ENCODE measurements at regions not wholly inside any gene's neighbourhood (a gene's known extent, or its start where the extent isn't known, plus 50 kb on each side); places are given as distances from the start of the nearest gene placed in this dataset.

DNA sequence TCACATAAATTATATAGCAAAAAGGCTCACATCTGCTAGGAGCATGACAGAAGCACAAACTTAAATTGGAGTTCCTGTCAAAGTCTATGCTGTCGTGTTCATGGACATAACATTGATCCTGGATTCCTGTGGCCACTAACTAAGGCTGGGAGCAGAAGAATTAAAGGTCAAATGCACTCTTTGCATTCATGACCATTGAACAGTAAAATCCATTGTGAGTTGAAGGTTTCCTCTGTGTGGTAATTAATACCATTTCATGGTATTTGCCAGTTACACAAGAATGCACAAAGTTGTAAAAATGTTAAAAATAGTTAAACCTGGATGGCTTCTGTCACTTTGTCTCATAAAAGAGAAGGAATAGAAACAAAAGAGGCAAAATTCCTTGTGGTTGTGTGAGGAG, 242.6 kb downstream of the NPR3 start:
- Histone ChIP-seq H3K9me3 (ENCODE audit: insufficient read depth, low read length, severe bottlenecking) (no peaks in the 10 kb centered on the region), H3K4me2 (ENCODE audit: insufficient read depth, low read length) (no peak overlapping the region), H3K4me3 (ENCODE audit: low read depth in 1 of 2, low read length in 2 of 2) (no peak overlapping the region), H3K4me1 (ENCODE audit: insufficient read depth, low read length) (no peaks in the 10 kb centered on the region), H3K27ac (ENCODE audit: low read length) (no peak overlapping the region), H3K27me3 (ENCODE audit: insufficient read depth, low read length, poor library complexity) (no peaks in the 10 kb centered on the region), H2AFZ (ENCODE audit: low read depth, low read length) (no peak overlapping the region), H3K79me2 (ENCODE audit: insufficient read depth, low read length) (no peaks in the 10 kb centered on the region), H3K9ac (ENCODE audit: low read depth, low read length) (no peak overlapping the region), H3K36me3 (ENCODE audit: insufficient read depth, low read length) (no peaks in the 10 kb centered on the region), H4K20me1 (ENCODE audit: insufficient read depth, low read length) (no peaks in the 10 kb centered on the region)
- DNase-seq (no peak), ATAC-seq (ENCODE audit: insufficient read depth, low read depth) (no peak)
- no peak for TF ChIP-seq CTCF (IDR thresholded peaks at IDR 0.05; ENCODE audit: borderline replicate concordance, extremely low read depth, low read length, poor library complexity, severe bottlenecking)
- no peak for TF ChIP-seq EZH2 (IDR thresholded peaks at IDR 0.05; ENCODE audit: borderline replicate concordance, low read depth, low read length, severe bottlenecking)

GRCh38 chr5:32955814-32956213, 244.7 kb downstream of the NPR3 start:
- no peak overlapping the region for H3K4me2 ChIP-seq (ENCODE audit: insufficient read depth, low read length)
- no peak overlapping the region for H3K27ac ChIP-seq (ENCODE audit: low read length)
- no peaks in the 10 kb centered on the region for H4K20me1 ChIP-seq (ENCODE audit: insufficient read depth, low read length)
- H3K27me3 ChIP-seq (ENCODE audit: insufficient read depth, low read length, poor library complexity) = no peaks in the 10 kb centered on the region
- H3K9me3 ChIP-seq (ENCODE audit: insufficient read depth, low read length, severe bottlenecking) = no peaks in the 10 kb centered on the region
- H2AFZ ChIP-seq (ENCODE audit: low read depth, low read length) = no peak overlapping the region
- TF ChIP-seq CTCF (IDR thresholded peaks at IDR 0.05; ENCODE audit: borderline replicate concordance, extremely low read depth, low read length, poor library complexity, severe bottlenecking) = no peak
- TF ChIP-seq EZH2 (IDR thresholded peaks at IDR 0.05; ENCODE audit: borderline replicate concordance, low read depth, low read length, severe bottlenecking) = no peak
- H3K79me2 ChIP-seq (ENCODE audit: insufficient read depth, low read length) = no peaks in the 10 kb centered on the region
- no peaks in the 10 kb centered on the region for H3K4me1 ChIP-seq (ENCODE audit: insufficient read depth, low read length)
- H3K36me3 ChIP-seq (ENCODE audit: insufficient read depth, low read length) = no peaks in the 10 kb centered on the region
- ATAC-seq (ENCODE audit: insufficient read depth, low read depth) = no peak
- no peak overlapping the region for H3K9ac ChIP-seq (ENCODE audit: low read depth, low read length)
- DNase-seq = no peak
- no peak overlapping the region for H3K4me3 ChIP-seq (ENCODE audit: low read depth in 1 of 2, low read length in 2 of 2)

DNA sequence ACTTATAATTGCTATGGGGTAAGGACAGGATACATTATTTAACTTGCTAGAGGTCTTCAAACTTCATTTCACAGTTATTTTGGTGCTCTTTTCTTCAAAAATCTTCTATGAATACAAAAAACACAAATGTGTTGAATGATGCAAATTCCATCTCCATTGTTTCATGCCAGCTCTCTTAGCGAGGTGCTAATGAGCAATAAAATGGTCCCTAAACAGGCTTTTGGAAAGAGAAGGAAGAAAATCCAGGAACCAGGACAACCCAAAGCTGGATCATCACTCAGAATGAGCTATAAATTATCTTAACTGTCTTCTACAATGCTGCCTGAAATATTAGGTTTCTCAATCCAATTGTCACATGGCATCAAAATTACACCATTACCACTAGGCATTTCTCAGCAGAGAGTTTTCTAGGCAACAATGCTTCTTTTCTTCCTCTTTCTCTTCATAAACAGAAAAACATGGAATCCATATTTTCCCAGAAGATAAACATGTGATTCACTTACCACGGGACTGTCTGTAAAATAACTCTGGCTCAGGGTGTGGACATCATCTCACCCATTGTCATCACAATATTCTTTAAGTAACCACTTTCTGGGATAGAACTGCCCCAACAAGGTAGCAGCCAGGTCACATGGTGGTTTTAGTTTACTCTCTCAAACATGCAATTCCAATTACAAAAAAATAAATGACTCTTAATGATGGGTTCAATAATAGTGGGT, 249.4 kb downstream of the NPR3 start:
- Histone ChIP-seq H3K27me3 (ENCODE audit: insufficient read depth, low read length, poor library complexity) (no peaks in the 10 kb centered on the region), H3K4me3 (ENCODE audit: low read depth in 1 of 2, low read length in 2 of 2) (no peak overlapping the region), H4K20me1 (ENCODE audit: insufficient read depth, low read length) (no peaks in the 10 kb centered on the region), H2AFZ (ENCODE audit: low read depth, low read length) (no peak overlapping the region), H3K4me1 (ENCODE audit: insufficient read depth, low read length) (no peaks in the 10 kb centered on the region), H3K9me3 (ENCODE audit: insufficient read depth, low read length, severe bottlenecking) (no peaks in the 10 kb centered on the region), H3K4me2 (ENCODE audit: insufficient read depth, low read length) (no peak overlapping the region), H3K36me3 (ENCODE audit: insufficient read depth, low read length) (no peaks in the 10 kb centered on the region), H3K27ac (ENCODE audit: low read length) (no peak overlapping the region), H3K9ac (ENCODE audit: low read depth, low read length) (no peak overlapping the region), H3K79me2 (ENCODE audit: insufficient read depth, low read length) (no peaks in the 10 kb centered on the region)
- no peak for DNase-seq
- no peak for ATAC-seq (ENCODE audit: insufficient read depth, low read depth)
- TF ChIP-seq EZH2 (IDR thresholded peaks at IDR 0.05; ENCODE audit: borderline replicate concordance, low read depth, low read length, severe bottlenecking) = no peak
- TF ChIP-seq CTCF (IDR thresholded peaks at IDR 0.05; ENCODE audit: borderline replicate concordance, extremely low read depth, low read length, poor library complexity, severe bottlenecking) = no peak
